Esophagus muscularis mucosa (tissue), 4 donors: ENCODE measurements at regions not wholly inside any gene's neighbourhood (a gene's known extent, or its start where the extent isn't known, plus 50 kb on each side); places are given as distances from the start of the nearest gene placed in this dataset.

Experiments
- CTCF ChIP-seq, 3 experiments: fragments of 200-600 bp in 2 of 3; fragments of 450-650 bp in 1 of 3; sonication (generic) in 2 of 3; IDR thresholded peaks; one replicate each; pipeline ENCODE4 v1.5.1; 2017 to 2019; ENCODE audit warnings: antibody characterized with exemption in 3 of 3, mild to moderate bottlenecking in 2 of 3, moderate library complexity in 1 of 3
- EP300 ChIP-seq: sonication (generic); formaldehyde crosslinking; IDR thresholded peaks from one replicate; pipeline ENCODE4 v1.6.1; 2017; ENCODE audit warnings: antibody characterized with exemption
- POLR2A ChIP-seq: fragments of 450-650 bp; IDR thresholded peaks from one replicate; pipeline ENCODE4 v1.6.1; 2017; ENCODE audit warnings: antibody characterized with exemption, moderate library complexity, mild to moderate bottlenecking, low read depth
- POLR2AphosphoS5 ChIP-seq, 2 donors: sonication (generic); formaldehyde crosslinking; IDR thresholded peaks; one replicate each; pipeline ENCODE4 v1.6.1; 2017; ENCODE audit warnings: antibody characterized with exemption in 2 of 2

GRCh38 chr7:18194616-18195015 is 167.0 kb upstream of the PRPS1L1 start:
- TF ChIP-seq CTCF (IDR thresholded peaks at IDR 0.05) (no peak), POLR2AphosphoS5 (IDR thresholded peaks at IDR 0.05) (no peak), POLR2A (no peak), EP300 (no peak)
